ENCODE measurements at regions not wholly inside any gene's neighbourhood (a gene's known extent, or its start where the extent isn't known, plus 50 kb on each side); places are given as distances from the start of the nearest gene placed in this dataset.

DNA sequence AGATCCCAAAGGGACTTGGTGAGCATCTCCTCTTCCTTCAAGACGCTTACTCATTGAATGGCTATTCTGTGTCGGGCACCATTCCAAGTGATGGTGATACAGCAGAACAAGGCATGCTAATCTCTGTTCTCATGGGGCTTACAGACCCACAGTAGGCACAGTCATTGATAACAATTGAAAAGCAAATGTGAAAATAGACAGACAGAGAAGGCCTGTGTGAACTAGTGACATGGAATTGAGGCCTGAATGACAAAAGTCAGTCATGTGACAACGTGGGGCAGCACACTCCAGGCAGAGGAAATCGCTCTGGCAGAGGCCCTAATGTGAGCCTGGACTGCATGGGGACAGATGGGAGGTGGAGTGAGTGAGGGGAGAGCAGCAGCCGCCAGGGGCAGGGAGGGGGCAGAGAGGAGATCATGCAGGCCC lies 70.7 kb upstream of the CPLX2 start:
- H3K4me1 ChIP-seq, result peaks cover 0 to 17% (median 13%) of the 10 kb centered on the region in 6 donors
- no peaks in the 10 kb centered on the region for H3K36me3 ChIP-seq
- no peak overlapping the region for H3K27ac ChIP-seq
- TF ChIP-seq POLR2AphosphoS5 (IDR thresholded peaks at IDR 0.05) (no peak), POLR2A (IDR thresholded peaks at IDR 0.05) (no peak)
- TF ChIP-seq, protein P1, sequence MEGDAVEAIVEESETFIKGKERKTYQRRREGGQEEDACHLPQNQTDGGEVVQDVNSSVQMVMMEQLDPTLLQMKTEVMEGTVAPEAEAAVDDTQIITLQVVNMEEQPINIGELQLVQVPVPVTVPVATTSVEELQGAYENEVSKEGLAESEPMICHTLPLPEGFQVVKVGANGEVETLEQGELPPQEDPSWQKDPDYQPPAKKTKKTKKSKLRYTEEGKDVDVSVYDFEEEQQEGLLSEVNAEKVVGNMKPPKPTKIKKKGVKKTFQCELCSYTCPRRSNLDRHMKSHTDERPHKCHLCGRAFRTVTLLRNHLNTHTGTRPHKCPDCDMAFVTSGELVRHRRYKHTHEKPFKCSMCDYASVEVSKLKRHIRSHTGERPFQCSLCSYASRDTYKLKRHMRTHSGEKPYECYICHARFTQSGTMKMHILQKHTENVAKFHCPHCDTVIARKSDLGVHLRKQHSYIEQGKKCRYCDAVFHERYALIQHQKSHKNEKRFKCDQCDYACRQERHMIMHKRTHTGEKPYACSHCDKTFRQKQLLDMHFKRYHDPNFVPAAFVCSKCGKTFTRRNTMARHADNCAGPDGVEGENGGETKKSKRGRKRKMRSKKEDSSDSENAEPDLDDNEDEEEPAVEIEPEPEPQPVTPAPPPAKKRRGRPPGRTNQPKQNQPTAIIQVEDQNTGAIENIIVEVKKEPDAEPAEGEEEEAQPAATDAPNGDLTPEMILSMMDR (IDR thresholded peaks at IDR 0.05 in 8 of 11, conservative IDR thresholded peaks at IDR 0.05 in 3 of 11), result no peak
- H3K9me3 ChIP-seq, result peaks cover 0 to 9% (median 0%) of the 10 kb centered on the region in 8 donors
- 47 to 57% (median 53%) methylated on average over 5 of the region's 5 CpGs for WGBS, 5 donors
- intact Hi-C loops (cut with DNase I; ENCODE audit: low total_unique reads), result no loop called here
- H3K4me3 ChIP-seq, result no peak overlapping the region
- DNase-seq, result no peak
- peaks cover 3 to 95% (median 40%) of the 10 kb centered on the region in 7 donors for H3K27me3 ChIP-seq (replicated peaks in 1 of 7)

DNA sequence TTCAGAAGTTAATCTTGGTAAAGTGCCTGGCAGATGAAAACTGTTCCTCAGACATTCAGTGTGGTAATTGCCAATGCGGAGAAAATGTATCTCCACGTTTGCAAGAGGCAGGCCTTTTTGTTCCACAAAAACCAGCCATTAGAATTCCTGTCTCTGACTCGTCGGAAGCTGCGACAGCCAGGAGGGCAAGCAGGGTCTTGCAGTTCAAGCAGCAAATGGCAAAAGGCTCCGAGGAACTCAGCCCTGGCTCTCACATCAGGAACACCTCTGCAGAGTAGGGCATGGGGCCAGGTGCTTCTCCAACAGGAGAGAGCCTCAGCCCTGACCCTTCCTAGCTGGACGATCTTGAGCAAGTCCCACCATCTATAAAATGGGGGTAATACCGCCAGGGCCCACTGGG lies 69.0 kb upstream of the CPLX2 start:
- Histone ChIP-seq H3K4me3 (no peak overlapping the region), H3K27me3 (replicated peaks in 1 of 7) (peaks cover 0 to 89% (median 23%) of the 10 kb centered on the region in 7 donors), H3K27ac (no peak overlapping the region), H3K36me3 (no peaks in the 10 kb centered on the region), H3K4me1 (peaks cover 0 to 8% (median 6%) of the 10 kb centered on the region in 6 donors), H3K9me3 (no peaks in the 10 kb centered on the region)
- TF ChIP-seq POLR2AphosphoS5 (IDR thresholded peaks at IDR 0.05) (no peak), POLR2A (IDR thresholded peaks at IDR 0.05) (no peak)
- TF ChIP-seq, protein P1 (IDR thresholded peaks at IDR 0.05 in 8 of 11, conservative IDR thresholded peaks at IDR 0.05 in 3 of 11), result no peak
- intact Hi-C loops (cut with DNase I; ENCODE audit: low total_unique reads), result no loop called here
- DNase-seq, result no peak
- WGBS, 5 donors, result 57 to 78% (median 71%) methylated on average over 8 of the region's 8 CpGs

DNA sequence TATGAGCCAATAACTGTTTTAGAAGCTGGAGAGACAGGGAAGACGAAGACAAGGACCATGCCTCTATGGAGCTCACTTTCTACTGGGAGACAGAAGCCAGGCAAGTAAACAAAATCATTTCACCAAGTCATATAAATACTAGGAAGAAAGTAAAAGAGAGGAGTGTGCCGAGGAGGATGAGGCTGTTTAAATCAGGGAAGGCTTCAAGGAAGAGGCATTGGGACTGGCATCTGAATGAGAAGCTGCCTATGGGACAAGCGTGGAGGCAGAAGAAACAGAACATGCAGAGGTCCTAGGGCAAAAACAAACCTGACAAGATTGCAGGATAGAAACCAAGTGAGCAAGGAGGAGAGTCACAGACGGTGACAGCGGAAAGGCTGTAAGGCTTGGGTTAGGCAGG lies 68.1 kb upstream of the CPLX2 start:
- 76 to 86% (median 80%) methylated on average over 5 of the region's 5 CpGs for WGBS, 5 donors
- Histone ChIP-seq H3K36me3 (no peaks in the 10 kb centered on the region), H3K27me3 (replicated peaks in 1 of 7) (peaks cover 0 to 88% (median 14%) of the 10 kb centered on the region in 7 donors), H3K4me1 (no peaks in the 10 kb centered on the region), H3K4me3 (no peak overlapping the region), H3K9me3 (no peaks in the 10 kb centered on the region), H3K27ac (no peak overlapping the region)
- no peak for DNase-seq
- TF ChIP-seq POLR2A (IDR thresholded peaks at IDR 0.05), result no peak
- TF ChIP-seq, protein P1 (IDR thresholded peaks at IDR 0.05 in 8 of 11, conservative IDR thresholded peaks at IDR 0.05 in 3 of 11), result no peak
- no peak for TF ChIP-seq POLR2AphosphoS5 (IDR thresholded peaks at IDR 0.05)
- intact Hi-C loops (cut with DNase I; ENCODE audit: low total_unique reads), result no loop called here

DNA sequence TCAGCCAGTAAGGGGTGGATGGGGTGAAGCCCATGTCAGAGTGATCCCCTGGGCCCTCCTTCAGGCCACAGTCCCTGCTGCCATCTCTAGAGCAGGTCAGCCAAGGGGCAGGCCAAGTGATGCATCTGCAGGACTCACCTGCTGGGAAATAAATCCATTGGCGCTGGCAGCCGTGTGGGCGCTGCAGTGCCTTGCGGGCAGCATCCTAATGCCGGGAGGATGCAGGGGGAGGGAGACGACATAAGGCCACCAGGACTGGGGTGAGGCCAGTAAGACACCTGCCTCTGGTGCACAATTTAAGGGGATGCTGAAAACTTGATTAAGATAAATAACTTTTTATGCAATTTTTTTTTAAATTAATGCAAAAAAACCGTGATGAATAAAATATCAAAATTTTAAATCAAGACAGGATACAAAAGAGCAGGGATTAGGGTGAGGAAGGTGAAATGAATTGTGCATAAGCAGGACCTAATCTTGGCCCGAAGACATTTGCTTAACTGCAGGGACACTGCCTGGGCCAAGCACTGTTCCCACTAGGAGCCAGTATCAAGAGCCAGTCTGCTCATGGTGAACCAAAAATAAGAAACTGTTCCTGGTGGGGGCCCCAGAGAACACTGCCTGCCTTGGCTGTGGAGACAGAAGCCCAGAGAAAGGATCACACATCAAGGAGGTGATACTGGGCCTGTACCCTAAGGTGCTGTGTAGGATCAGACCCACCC lies 67.5 kb upstream of the CPLX2 start:
- no peak for DNase-seq
- TF ChIP-seq POLR2AphosphoS5 (IDR thresholded peaks at IDR 0.05) (no peak), POLR2A (IDR thresholded peaks at IDR 0.05) (no peak)
- TF ChIP-seq, protein P1 (IDR thresholded peaks at IDR 0.05 in 8 of 11, conservative IDR thresholded peaks at IDR 0.05 in 3 of 11), result no peak
- H3K36me3 ChIP-seq, result no peaks in the 10 kb centered on the region
- intact Hi-C loops (cut with DNase I; ENCODE audit: low total_unique reads), result no loop called here
- no peak overlapping the region for H3K27ac ChIP-seq
- WGBS, 5 donors, result 62 to 78% (median 69%) methylated on average over 8 of the region's 8 CpGs
- H3K27me3 ChIP-seq (replicated peaks in 1 of 7), result peaks cover 0 to 87% (median 8%) of the 10 kb centered on the region in 7 donors
- H3K9me3 ChIP-seq, result no peaks in the 10 kb centered on the region
- no peak overlapping the region for H3K4me3 ChIP-seq
- no peaks in the 10 kb centered on the region for H3K4me1 ChIP-seq
